A549 (cell line): ENCODE measurements at regions not wholly inside any gene's neighbourhood (a gene's known extent, or its start where the extent isn't known, plus 50 kb on each side); places are given as distances from the start of the nearest gene placed in this dataset.

Experiments
- BHLHE40 ChIP-seq: IDR thresholded peaks from 2 replicates; pipeline ENCODE4 v1.6.1; 2012; ENCODE audit warnings: low read depth, low read length, inconsistent platforms
- CEBPB ChIP-seq, 2 experiments: fragments of >200 bp in 1 of 2; sonication (Bioruptor Twin) in 1 of 2; formaldehyde crosslinking in 1 of 2; IDR thresholded peaks; 2 replicates each; pipeline ENCODE4 v1.6.1; 2012 to 2016
- CTCF ChIP-seq: fragments of >200 bp; sonication (Bioruptor Twin); formaldehyde crosslinking; IDR thresholded peaks from 3 replicates; pipeline ENCODE4 v1.5.1; 2016
- EHF ChIP-seq: fragments of 250-450 bp; sonication (Bioruptor Pico); IDR thresholded peaks from 2 replicates; pipeline ENCODE4 v1.5.0; 2020; ENCODE audit warnings: mild to moderate bottlenecking
- GATA3 ChIP-seq: IDR thresholded peaks from 2 replicates; pipeline ENCODE4 v1.6.1; 2012; ENCODE audit warnings: borderline replicate concordance
- MYC ChIP-seq: IDR thresholded peaks from 2 replicates; pipeline ENCODE4 v1.6.1; 2012; ENCODE audit warnings: mild to moderate bottlenecking, inconsistent platforms, low read length, improper control_type of control experiment, borderline replicate concordance
- POLR2A ChIP-seq: IDR thresholded peaks from 2 replicates; pipeline ENCODE4 v1.6.1; 2012; ENCODE audit warnings: mild to moderate bottlenecking, low read length
- RAD21 ChIP-seq, 2 experiments: fragments of >200 bp in 1 of 2; sonication (Bioruptor Twin) in 1 of 2; formaldehyde crosslinking in 1 of 2; IDR thresholded peaks in 1 of 2; conservative IDR thresholded peaks in 1 of 2; 2 replicates in 1 of 2; 3 replicates in 1 of 2; pipeline ENCODE4 v1.6.1; 2012 to 2018; ENCODE audit warnings: inconsistent platforms in 1 of 2
- SMC3 ChIP-seq: fragments of >200 bp; sonication (Bioruptor Twin); formaldehyde crosslinking; IDR thresholded peaks from 3 replicates; pipeline ENCODE4 v1.6.1; 2018; ENCODE audit warnings: inconsistent platforms
- SREBF2 ChIP-seq: fragments of 450-650 bp; IDR thresholded peaks from 2 replicates; pipeline ENCODE4 v1.6.1; 2014; ENCODE audit warnings: mild to moderate bottlenecking, moderate library complexity
- USF2 ChIP-seq: fragments of 450-650 bp; IDR thresholded peaks from 2 replicates; pipeline ENCODE4 v1.6.1; 2014; ENCODE audit warnings: antibody characterized with exemption
- ZFP36 ChIP-seq: fragments of 450-650 bp; IDR thresholded peaks from 2 replicates; pipeline ENCODE4 v1.6.1; 2014; ENCODE audit warnings: borderline replicate concordance; ENCODE audit not compliant: partially characterized antibody

GRCh38 chr1:221839321-221839720, 97.4 kb upstream of the DUSP10 start:
- TF ChIP-seq CTCF (no peak), GATA3 (no peak), POLR2A (no peak), ZFP36 (no peak), SMC3 (no peak), USF2 (no peak), BHLHE40 (no peak), EHF (CRISPR knock-in tag) (no peak), CEBPB (IDR thresholded peaks at IDR 0.05) (no peak), RAD21 (conservative IDR thresholded peaks at IDR 0.05 in 1 of 2, IDR thresholded peaks at IDR 0.05 in 1 of 2) (no peak), SREBF2 (no peak), MYC (no peak)
